GM12891 (cell line): ENCODE measurements at regions not wholly inside any gene's neighbourhood (a gene's known extent, or its start where the extent isn't known, plus 50 kb on each side); places are given as distances from the start of the nearest gene placed in this dataset.

Experiments
- POLR2A ChIP-seq: IDR thresholded peaks from 2 replicates; pipeline ENCODE4 v1.6.1; 2011; ENCODE audit warnings: low read depth, low read length, control low read depth
- SPI1 ChIP-seq: IDR thresholded peaks from 2 replicates; pipeline ENCODE4 v1.6.1; 2011; ENCODE audit warnings: low read depth, low read length, control low read depth

DNA sequence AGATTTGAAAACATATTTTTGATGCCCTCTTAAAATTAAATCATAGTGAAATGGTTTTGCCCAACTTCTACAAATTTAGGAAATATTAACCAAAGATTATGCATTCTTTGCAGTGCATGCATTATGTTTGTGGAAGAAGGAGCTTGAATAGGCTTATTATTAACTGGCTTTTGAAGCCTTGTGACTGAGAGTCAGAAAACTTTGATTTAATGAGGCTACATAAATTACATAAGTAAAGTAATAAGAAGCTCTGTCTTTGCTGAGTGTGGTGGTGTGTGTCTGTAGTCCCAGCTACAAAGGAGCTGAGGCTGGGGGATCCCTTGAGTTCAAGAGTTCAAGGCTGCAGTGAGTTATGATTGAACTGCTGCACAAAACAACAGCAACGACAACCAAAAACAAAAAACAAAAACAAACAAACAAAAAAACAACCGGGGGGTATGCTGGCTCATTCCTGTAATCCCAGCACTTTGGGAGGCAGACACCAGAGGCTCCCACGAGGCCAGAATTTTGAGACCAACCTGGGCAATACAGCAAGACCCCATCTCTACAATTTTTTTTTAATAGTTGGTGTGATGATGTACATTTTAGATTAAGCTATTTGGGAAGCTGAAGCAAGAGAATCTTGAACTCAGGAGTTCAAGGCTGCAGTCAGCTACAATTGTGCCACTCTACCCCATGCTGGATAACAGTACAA lies 57.0 kb upstream of the LRRTM4 start:
- TF ChIP-seq POLR2A (no peak), SPI1 (no peak)
